HCT116 (cell line): ENCODE measurements at regions not wholly inside any gene's neighbourhood (a gene's known extent, or its start where the extent isn't known, plus 50 kb on each side); places are given as distances from the start of the nearest gene placed in this dataset.

Experiments
- ATAC-seq: fragments of 200-7000 bp; cut with Tn5 transposase; 2 replicates; pipeline ENCODE4 v1.9.1; 2020; ENCODE audit warnings: mild to moderate bottlenecking, moderate library complexity
- BruUV-seq: library from RNA; stranded (reverse); fragments of 400-500 nt; replicated peaks from 2 replicates; lab custom pipeline; 2021; lab: Mats Ljungman, UMichigan
- CTCF ChIA-PET: fragments of 300-600 bp; sonication (Branson Sonifier 250); formaldehyde crosslinking; loops from one replicate; lab custom pipeline; 2021; ENCODE audit warnings: antibody characterized with exemption; lab: Charles Lee
- POLR2A ChIA-PET: fragments of 300-600, 350-600 bp; sonication (Branson Sonifier 250); formaldehyde crosslinking; loops from one replicate; lab custom pipeline; 2021; ENCODE audit warnings: antibody characterized with exemption; lab: Charles Lee
- RAD21 ChIA-PET, 2 experiments: fragments of 300-600 bp; sonication (Branson Sonifier 250); formaldehyde crosslinking; loops; one replicate each; lab custom pipeline; 2023; ENCODE audit warnings: low total read pairs in 2 of 2; ENCODE audit not compliant: uncharacterized antibody in 2 of 2, unreplicated experiment in 2 of 2, low non-redundant PET in 1 of 2; lab: Charles Lee
- DNase-seq: peaks from one replicate; pipeline ENCODE4 v3.0.0-alpha.2; 2010; ENCODE audit warnings: low read depth, low spot score
- H2AFZ ChIP-seq: fragments of 200-600 bp; shearing (Covaris generic), sonication (generic); 2 replicates; pipeline ENCODE4 v1.6.1; 2017; ENCODE audit warnings: low read depth, mixed run types, mixed read lengths, antibody characterized with exemption, low read length; ENCODE audit not compliant: poor library complexity, severe bottlenecking
- H3K27ac ChIP-seq: 2 replicates; pipeline ENCODE4 v1.5.1; 2012; ENCODE audit warnings: low read depth, low read length
- H3K27me3 ChIP-seq: fragments of 200-600 bp; sonication (generic); 2 replicates; pipeline ENCODE4 v1.6.1; 2016; ENCODE audit warnings: mixed run types, low read length, mixed read lengths; ENCODE audit not compliant: insufficient read depth
- H3K36me3 ChIP-seq, 2 experiments: fragments of 200-500 bp in 1 of 2; fragments of 200-600 bp in 1 of 2; sonication (Bioruptor generic) in 1 of 2; sonication (generic) in 1 of 2; 2 replicates each; pipeline versions ENCODE4 v1.5.1 to v1.6.1; 2014 to 2016; ENCODE audit warnings: low read length in 2 of 2, inconsistent platforms in 1 of 2, mixed read lengths in 1 of 2, mixed run types in 1 of 2; ENCODE audit not compliant: insufficient read depth in 2 of 2, control insufficient read depth in 1 of 2
- H3K4me1 ChIP-seq, 2 experiments: fragments of 200-600 bp in 1 of 2; sonication (generic) in 1 of 2; 2 replicates each; pipeline versions ENCODE4 v1.5.1 to v1.6.1; 2012 to 2017; ENCODE audit warnings: low read length in 2 of 2, inconsistent platforms in 1 of 2, mild to moderate bottlenecking in 1 of 2, mixed read lengths in 1 of 2, mixed run types in 1 of 2, moderate library complexity in 1 of 2; ENCODE audit not compliant: insufficient read depth in 2 of 2, control insufficient read depth in 1 of 2
- H3K4me2 ChIP-seq: fragments of 200-600 bp; sonication (generic); 2 replicates; pipeline ENCODE4 v1.6.1; 2017; ENCODE audit warnings: mixed run types, low read length, mixed read lengths
- H3K4me3 ChIP-seq, 2 experiments: fragments of 200-600 bp in 1 of 2; sonication (generic) in 1 of 2; replicated peaks in 1 of 2; 2 replicates each; pipeline ENCODE4 v1.5.1; 2011 to 2016; ENCODE audit warnings: low read length in 2 of 2, control low read depth in 1 of 2, low read depth in 1 of 2, mild to moderate bottlenecking in 1 of 2, mixed read lengths in 1 of 2, mixed run types in 1 of 2
- H3K79me2 ChIP-seq: fragments of 200-600 bp; sonication (generic); 2 replicates; pipeline ENCODE4 v1.6.1; 2017; ENCODE audit warnings: mild to moderate bottlenecking, mixed run types, low read length, moderate library complexity, mixed read lengths; ENCODE audit not compliant: insufficient read depth
- H3K9ac ChIP-seq: fragments of 200-600 bp; sonication (generic); 2 replicates; pipeline ENCODE4 v1.6.1; 2016; ENCODE audit warnings: low read length, mixed read lengths
- H3K9me2 ChIP-seq: fragments of 200-600 bp; sonication (generic), shearing (Covaris generic); 2 replicates; pipeline ENCODE4 v1.6.1; 2017; ENCODE audit warnings: mixed run types, mild to moderate bottlenecking, moderate library complexity; ENCODE audit not compliant: insufficient read depth
- H3K9me3 ChIP-seq, 2 experiments: fragments of 200-500 bp in 1 of 2; fragments of 200-600 bp in 1 of 2; sonication (Bioruptor generic) in 1 of 2; sonication (generic) in 1 of 2; 2 replicates each; pipeline ENCODE4 v1.6.1; 2014 to 2017; ENCODE audit warnings: low read length in 2 of 2, mixed read lengths in 2 of 2, inconsistent platforms in 1 of 2, low read depth in 1 of 2, mild to moderate bottlenecking in 1 of 2, mixed run types in 1 of 2, moderate library complexity in 1 of 2; ENCODE audit not compliant: control insufficient read depth in 1 of 2, insufficient read depth in 1 of 2
- H4K20me1 ChIP-seq: fragments of 200-600 bp; sonication (generic), shearing (Covaris generic); 2 replicates; pipeline ENCODE4 v1.6.1; 2017; ENCODE audit warnings: mixed run types, mild to moderate bottlenecking, moderate library complexity; ENCODE audit not compliant: insufficient read depth
- CBX3 ChIP-seq: IDR thresholded peaks from 2 replicates; pipeline ENCODE4 v1.6.1; 2012; ENCODE audit warnings: low read depth
- CEBPB ChIP-seq: IDR thresholded peaks from 2 replicates; pipeline ENCODE4 v1.6.1; 2012; ENCODE audit warnings: low read depth
- EGR1 ChIP-seq: IDR thresholded peaks from 2 replicates; pipeline ENCODE4 v1.6.1; 2012; ENCODE audit warnings: low read depth
- EZH2phosphoT487 ChIP-seq: fragments of 200-600 bp; IDR thresholded peaks from 2 replicates; pipeline ENCODE4 v1.6.1; 2018; ENCODE audit warnings: antibody characterized with exemption, borderline replicate concordance
- FOSL1 ChIP-seq: IDR thresholded peaks from 2 replicates; pipeline ENCODE4 v1.6.1; 2012; ENCODE audit warnings: low read depth
- JUND ChIP-seq: IDR thresholded peaks from 2 replicates; pipeline ENCODE4 v1.6.1; 2012
- POLR2A ChIP-seq: IDR thresholded peaks from 2 replicates; pipeline ENCODE4 v1.7.0; 2011; ENCODE audit warnings: borderline replicate concordance; ENCODE audit not compliant: insufficient read depth, insufficient read length; ENCODE audit errors: extremely low read depth
- POLR2AphosphoS5 ChIP-seq: IDR thresholded peaks from 2 replicates; pipeline ENCODE4 v1.6.1; 2011; ENCODE audit warnings: mild to moderate bottlenecking, low read depth, low read length, moderate library complexity
- RAD21 ChIP-seq: IDR thresholded peaks from 2 replicates; pipeline ENCODE4 v1.6.1; 2012; ENCODE audit warnings: low read depth, mild to moderate bottlenecking
- SP1 ChIP-seq: IDR thresholded peaks from 2 replicates; pipeline ENCODE4 v1.6.1; 2012; ENCODE audit warnings: low read depth
- TCF7L2 ChIP-seq: IDR thresholded peaks from 2 replicates; pipeline ENCODE4 v1.7.0; 2011; ENCODE audit warnings: borderline replicate concordance, inconsistent platforms; ENCODE audit not compliant: insufficient read depth, insufficient read length; ENCODE audit errors: extremely low read depth
- YY1 ChIP-seq: IDR thresholded peaks from 2 replicates; pipeline ENCODE4 v1.6.1; 2011; ENCODE audit warnings: low read length, low read depth, moderate library complexity, mild to moderate bottlenecking; ENCODE audit not compliant: insufficient replicate concordance; ENCODE audit errors: extremely low read depth
- ZFX ChIP-seq: fragments of 450-650 bp; IDR thresholded peaks from 2 replicates; pipeline ENCODE4 v1.6.1; 2017
- ZNF274 ChIP-seq: fragments of 200-500 bp; sonication (Bioruptor generic); IDR thresholded peaks from 2 replicates; pipeline ENCODE4 v1.6.1; 2014; ENCODE audit warnings: mild to moderate bottlenecking, low read depth, low read length, inconsistent platforms
- intact Hi-C: fragments of 100-400 bp; cut with micrococcal nuclease; formaldehyde crosslinking; loops from 2 replicates; pipeline ENCODE4 v1.10.0; 2022
- TF ChIP-seq, protein P1 (sequence below): IDR thresholded peaks from 2 replicates; pipeline ENCODE4 v1.6.1; 2012
- TF ChIP-seq, protein P2 (sequence below): IDR thresholded peaks from 2 replicates; pipeline ENCODE4 v1.6.1; 2012
- TF ChIP-seq, protein P3 (sequence below): IDR thresholded peaks from 2 replicates; pipeline ENCODE4 v1.6.1; 2011; ENCODE audit warnings: mild to moderate bottlenecking, low read length, moderate library complexity; ENCODE audit not compliant: insufficient replicate concordance; ENCODE audit errors: extremely low read depth
- TF ChIP-seq, protein P4 (sequence below), 3 experiments: fragments of 200-600 bp in 1 of 3; sonication (generic) in 1 of 3; IDR thresholded peaks in 2 of 3; conservative IDR thresholded peaks in 1 of 3; 2 replicates each; pipeline ENCODE4 v1.5.1; 2012 to 2017; ENCODE audit warnings: low read depth in 2 of 3, low read length in 2 of 3, antibody characterized with exemption in 1 of 3, borderline replicate concordance in 1 of 3, control low read depth in 1 of 3, mild to moderate bottlenecking in 1 of 3, mixed read lengths in 1 of 3, mixed run types in 1 of 3, moderate library complexity in 1 of 3; ENCODE audit not compliant: insufficient read depth in 1 of 3

DNA sequence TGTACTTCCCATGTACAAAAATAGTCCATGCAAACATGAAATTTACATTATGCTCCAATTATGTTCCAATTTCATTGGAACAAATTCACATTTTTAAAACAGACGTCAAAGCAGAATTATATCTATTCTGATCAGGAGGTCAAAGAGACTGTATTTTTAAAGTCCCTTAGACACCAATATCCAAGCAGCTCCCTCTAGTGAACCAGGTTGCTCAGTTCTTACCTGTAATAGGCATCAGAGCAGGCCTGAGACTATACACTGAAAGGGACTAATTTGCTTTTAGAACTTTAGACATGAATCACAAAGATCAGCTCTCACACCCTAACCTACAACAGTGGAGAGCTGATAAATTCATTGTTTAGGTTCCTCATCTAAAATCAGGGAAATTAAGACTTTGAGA lies 273.9 kb downstream of the MBD2 start (continued):
- TF ChIP-seq, protein P1, sequence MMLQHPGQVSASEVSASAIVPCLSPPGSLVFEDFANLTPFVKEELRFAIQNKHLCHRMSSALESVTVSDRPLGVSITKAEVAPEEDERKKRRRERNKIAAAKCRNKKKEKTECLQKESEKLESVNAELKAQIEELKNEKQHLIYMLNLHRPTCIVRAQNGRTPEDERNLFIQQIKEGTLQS = no peak
- no peak for TF ChIP-seq YY1
- TF ChIP-seq JUND = no peak
- TF ChIP-seq CBX3 = no peak
- TF ChIP-seq ZNF274 = no peak
- no peak for TF ChIP-seq POLR2A
- TF ChIP-seq, protein P2, sequence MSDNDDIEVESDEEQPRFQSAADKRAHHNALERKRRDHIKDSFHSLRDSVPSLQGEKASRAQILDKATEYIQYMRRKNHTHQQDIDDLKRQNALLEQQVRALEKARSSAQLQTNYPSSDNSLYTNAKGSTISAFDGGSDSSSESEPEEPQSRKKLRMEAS = no peak
- TF ChIP-seq, protein P3, sequence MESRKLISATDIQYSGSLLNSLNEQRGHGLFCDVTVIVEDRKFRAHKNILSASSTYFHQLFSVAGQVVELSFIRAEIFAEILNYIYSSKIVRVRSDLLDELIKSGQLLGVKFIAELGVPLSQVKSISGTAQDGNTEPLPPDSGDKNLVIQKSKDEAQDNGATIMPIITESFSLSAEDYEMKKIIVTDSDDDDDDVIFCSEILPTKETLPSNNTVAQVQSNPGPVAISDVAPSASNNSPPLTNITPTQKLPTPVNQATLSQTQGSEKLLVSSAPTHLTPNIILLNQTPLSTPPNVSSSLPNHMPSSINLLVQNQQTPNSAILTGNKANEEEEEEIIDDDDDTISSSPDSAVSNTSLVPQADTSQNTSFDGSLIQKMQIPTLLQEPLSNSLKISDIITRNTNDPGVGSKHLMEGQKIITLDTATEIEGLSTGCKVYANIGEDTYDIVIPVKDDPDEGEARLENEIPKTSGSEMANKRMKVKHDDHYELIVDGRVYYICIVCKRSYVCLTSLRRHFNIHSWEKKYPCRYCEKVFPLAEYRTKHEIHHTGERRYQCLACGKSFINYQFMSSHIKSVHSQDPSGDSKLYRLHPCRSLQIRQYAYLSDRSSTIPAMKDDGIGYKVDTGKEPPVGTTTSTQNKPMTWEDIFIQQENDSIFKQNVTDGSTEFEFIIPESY = no peak
- TF ChIP-seq EZH2phosphoT487 = no peak
- TF ChIP-seq EGR1 = no peak

DNA sequence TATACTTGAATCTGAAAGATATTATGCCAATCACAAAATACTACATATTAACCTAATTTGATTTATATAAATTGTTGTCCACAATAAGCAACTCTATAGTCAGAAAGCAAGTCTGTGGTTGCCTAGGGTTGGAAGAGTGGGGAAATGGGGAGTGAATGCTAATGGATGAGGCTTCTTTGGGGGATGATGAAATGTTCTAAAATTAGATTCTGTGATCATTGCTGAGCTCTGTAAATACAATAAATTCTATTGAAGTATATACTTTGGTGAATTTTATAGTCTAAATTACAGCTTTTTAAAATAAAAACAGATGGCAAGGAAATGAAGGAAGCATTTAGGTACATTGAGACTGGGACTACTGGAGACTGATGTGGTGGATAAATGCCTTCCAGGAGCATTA lies 275.5 kb downstream of the MBD2 start:
- BruUV-seq = no TSS peak

More for the DNA sequence above, 275.5 kb downstream of the MBD2 start:
- H3K27ac ChIP-seq = no peak overlapping the region
- ATAC-seq (no peak), DNase-seq (no peak)
- H3K79me2 ChIP-seq = no peaks in the 10 kb centered on the region
- H3K9me3 ChIP-seq = no peaks in the 10 kb centered on the region; a peak in 1 of 4 replicates
- H3K27me3 ChIP-seq = no peaks in the 10 kb centered on the region
- no peak overlapping the region for H3K4me3 ChIP-seq
- H2AFZ ChIP-seq = no peak overlapping the region
- ChIA-PET POLR2A (no interaction called here), CTCF (no interaction called here), RAD21 (no interaction called here)
- no peak overlapping the region for H3K9ac ChIP-seq
- no peak overlapping the region for H3K4me2 ChIP-seq
- H3K9me2 ChIP-seq = no peaks in the 10 kb centered on the region
- no peaks in the 10 kb centered on the region for H3K4me1 ChIP-seq
- H3K36me3 ChIP-seq = no peaks in the 10 kb centered on the region
- no peak for TF ChIP-seq ZFX
- TF ChIP-seq FOSL1 = no peak
- no peak for TF ChIP-seq POLR2AphosphoS5
- no peak for TF ChIP-seq RAD21
- no peak for TF ChIP-seq SP1
- TF ChIP-seq, protein P4, sequence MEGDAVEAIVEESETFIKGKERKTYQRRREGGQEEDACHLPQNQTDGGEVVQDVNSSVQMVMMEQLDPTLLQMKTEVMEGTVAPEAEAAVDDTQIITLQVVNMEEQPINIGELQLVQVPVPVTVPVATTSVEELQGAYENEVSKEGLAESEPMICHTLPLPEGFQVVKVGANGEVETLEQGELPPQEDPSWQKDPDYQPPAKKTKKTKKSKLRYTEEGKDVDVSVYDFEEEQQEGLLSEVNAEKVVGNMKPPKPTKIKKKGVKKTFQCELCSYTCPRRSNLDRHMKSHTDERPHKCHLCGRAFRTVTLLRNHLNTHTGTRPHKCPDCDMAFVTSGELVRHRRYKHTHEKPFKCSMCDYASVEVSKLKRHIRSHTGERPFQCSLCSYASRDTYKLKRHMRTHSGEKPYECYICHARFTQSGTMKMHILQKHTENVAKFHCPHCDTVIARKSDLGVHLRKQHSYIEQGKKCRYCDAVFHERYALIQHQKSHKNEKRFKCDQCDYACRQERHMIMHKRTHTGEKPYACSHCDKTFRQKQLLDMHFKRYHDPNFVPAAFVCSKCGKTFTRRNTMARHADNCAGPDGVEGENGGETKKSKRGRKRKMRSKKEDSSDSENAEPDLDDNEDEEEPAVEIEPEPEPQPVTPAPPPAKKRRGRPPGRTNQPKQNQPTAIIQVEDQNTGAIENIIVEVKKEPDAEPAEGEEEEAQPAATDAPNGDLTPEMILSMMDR (IDR thresholded peaks at IDR 0.05 in 2 of 3, conservative IDR thresholded peaks at IDR 0.05 in 1 of 3; ENCODE audit: borderline replicate concordance in 1 of 3, insufficient read depth in 1 of 3, low read depth in 2 of 3, low read length in 2 of 3) = no peak
- no peak for TF ChIP-seq POLR2A
- TF ChIP-seq, protein P2 = no peak
- TF ChIP-seq, protein P3 = no peak
- no peak for TF ChIP-seq YY1
- TF ChIP-seq ZNF274 = no peak
- TF ChIP-seq CBX3 = no peak
- TF ChIP-seq CEBPB = no peak
- no peak for TF ChIP-seq TCF7L2
- TF ChIP-seq EZH2phosphoT487 = no peak
- TF ChIP-seq, protein P1 = no peak
- TF ChIP-seq EGR1 = no peak
- intact Hi-C loops = no loop called here
- H4K20me1 ChIP-seq = no peaks in the 10 kb centered on the region
